Activated CD4-positive, alpha-beta memory T cell treated with anti-CD3 and anti-CD28 coated beads, Interleukin-2, amount 10 ng/mL, durations not matched to agents 7 days and 5 days (primary cell): ENCODE measurements at regions not wholly inside any gene's neighbourhood (a gene's known extent, or its start where the extent isn't known, plus 50 kb on each side); places are given as distances from the start of the nearest gene placed in this dataset.

Experiments used
- CTCF ChIA-PET: fragments of 350-600 bp; sonication (Branson Sonifier 250); formaldehyde crosslinking; loops from one replicate; lab custom pipeline; 2021; ENCODE audit warnings: antibody characterized with exemption, inconsistent platforms; lab: Charles Lee
- POLR2A ChIA-PET: fragments of 350-600 bp; sonication (Branson Sonifier 250); formaldehyde crosslinking; loops from one replicate; lab custom pipeline; 2021; ENCODE audit warnings: antibody characterized with exemption; lab: Charles Lee
- DNase-seq: peaks from one replicate; pipeline ENCODE4 v3.0.0-alpha.2; 2020
- H3K27ac Mint-ChIP-seq: one replicate; pipeline ENCODE4 v1.8.0; 2021; ENCODE audit warnings: mild to moderate bottlenecking, mixed read lengths
- H3K27me3 Mint-ChIP-seq: one replicate; pipeline ENCODE4 v1.8.0; 2021; ENCODE audit warnings: mixed read lengths
- H3K36me3 Mint-ChIP-seq: one replicate; pipeline ENCODE4 v1.8.0; 2021; ENCODE audit warnings: low read depth, mixed read lengths
- H3K4me1 Mint-ChIP-seq: one replicate; pipeline ENCODE4 v1.8.0; 2021; ENCODE audit warnings: mixed read lengths
- H3K4me3 Mint-ChIP-seq: one replicate; pipeline ENCODE4 v1.8.0; 2021; ENCODE audit warnings: mild to moderate bottlenecking, mixed read lengths
- H3K9me3 Mint-ChIP-seq: one replicate; pipeline ENCODE4 v1.8.0; 2021; ENCODE audit warnings: mixed read lengths

- POLR2A ChIA-PET, result no interaction called here
These were observed 1394.9 kb upstream of the PRR20A start for GRCh38 chr13:55745828-55746227.

GRCh38 chr13:55761986-55762385 lies 1378.7 kb upstream of the PRR20A start:
- ChIA-PET CTCF (no interaction called here), POLR2A (no interaction called here)
- no peaks in the 10 kb centered on the region for H3K36me3 Mint-ChIP-seq
- no peaks in the 10 kb centered on the region for H3K27me3 Mint-ChIP-seq
- peaks cover 2% of the 10 kb centered on the region for H3K9me3 Mint-ChIP-seq
- DNase-seq, result no peak
- H3K4me3 Mint-ChIP-seq, result no peak overlapping the region
- no peak overlapping the region for H3K27ac Mint-ChIP-seq
- H3K4me1 Mint-ChIP-seq, result no peaks in the 10 kb centered on the region

More at GRCh38 chr13:55745828-55746227, 1394.9 kb upstream of the PRR20A start:
- peaks cover 2% of the 10 kb centered on the region for H3K9me3 Mint-ChIP-seq
- no peaks in the 10 kb centered on the region for H3K27me3 Mint-ChIP-seq
- DNase-seq, result no peak
- H3K36me3 Mint-ChIP-seq, result no peaks in the 10 kb centered on the region
- H3K4me3 Mint-ChIP-seq, result no peak overlapping the region
- CTCF ChIA-PET, result no interaction called here
- H3K27ac Mint-ChIP-seq, result no peak overlapping the region
- H3K4me1 Mint-ChIP-seq, result no peaks in the 10 kb centered on the region

GRCh38 chr13:55777612-55778011 lies 1363.1 kb upstream of the PRR20A start:
- no peak overlapping the region for H3K4me3 Mint-ChIP-seq
- DNase-seq, result no peak

GRCh38 chr13:55783841-55784240 lies 1356.9 kb upstream of the PRR20A start:
- Mint-ChIP-seq H3K27ac (no peak overlapping the region), H3K27me3 (no peaks in the 10 kb centered on the region), H3K4me3 (no peak overlapping the region), H3K36me3 (no peaks in the 10 kb centered on the region), H3K4me1 (no peaks in the 10 kb centered on the region), H3K9me3 (peaks cover 4% of the 10 kb centered on the region)
- no peak for DNase-seq
- CTCF ChIA-PET, result no interaction called here
- POLR2A ChIA-PET, result no interaction called here

More at GRCh38 chr13:55777612-55778011, 1363.1 kb upstream of the PRR20A start:
- POLR2A ChIA-PET, result no interaction called here
- H3K27me3 Mint-ChIP-seq, result no peaks in the 10 kb centered on the region
- H3K36me3 Mint-ChIP-seq, result no peaks in the 10 kb centered on the region
- CTCF ChIA-PET, result no interaction called here
- H3K4me1 Mint-ChIP-seq, result no peaks in the 10 kb centered on the region
- peaks cover 8% of the 10 kb centered on the region for H3K9me3 Mint-ChIP-seq
- H3K27ac Mint-ChIP-seq, result no peak overlapping the region

- POLR2A ChIA-PET, result no interaction called here
- no peak for DNase-seq
- no peak overlapping the region for H3K27ac Mint-ChIP-seq
- no peaks in the 10 kb centered on the region for H3K4me1 Mint-ChIP-seq
- no peaks in the 10 kb centered on the region for H3K27me3 Mint-ChIP-seq
- H3K36me3 Mint-ChIP-seq, result no peaks in the 10 kb centered on the region
- H3K9me3 Mint-ChIP-seq, result peaks cover 4% of the 10 kb centered on the region
- CTCF ChIA-PET, result no interaction called here
- no peak overlapping the region for H3K4me3 Mint-ChIP-seq
These were observed 1352.2 kb upstream of the PRR20A start for GRCh38 chr13:55788548-55788947.

- Mint-ChIP-seq H3K27me3 (no peaks in the 10 kb centered on the region), H3K4me3 (no peak overlapping the region), H3K27ac (no peak overlapping the region), H3K4me1 (no peaks in the 10 kb centered on the region), H3K36me3 (no peaks in the 10 kb centered on the region), H3K9me3 (peaks cover 4% of the 10 kb centered on the region)
- POLR2A ChIA-PET, result no interaction called here
- no peak for DNase-seq
- CTCF ChIA-PET, result no interaction called here
These were observed 1348.0 kb upstream of the PRR20A start for GRCh38 chr13:55792544-55793193.

GRCh38 chr13:55815458-55816033 lies 1325.2 kb upstream of the PRR20A start:
- Mint-ChIP-seq H3K4me1 (no peaks in the 10 kb centered on the region), H3K27ac (no peak overlapping the region), H3K4me3 (no peak overlapping the region), H3K9me3 (no peaks in the 10 kb centered on the region), H3K36me3 (no peaks in the 10 kb centered on the region), H3K27me3 (no peaks in the 10 kb centered on the region)
- POLR2A ChIA-PET, result no interaction called here
- CTCF ChIA-PET, result no interaction called here
- no peak for DNase-seq

GRCh38 chr13:55816976-55817601 lies 1323.6 kb upstream of the PRR20A start:
- Mint-ChIP-seq H3K4me1 (no peaks in the 10 kb centered on the region), H3K27ac (no peak overlapping the region), H3K27me3 (no peaks in the 10 kb centered on the region), H3K36me3 (no peaks in the 10 kb centered on the region), H3K9me3 (no peaks in the 10 kb centered on the region), H3K4me3 (no peak overlapping the region)
- DNase-seq, result no peak
- ChIA-PET CTCF (no interaction called here), POLR2A (no interaction called here)

GRCh38 chr13:55820817-55821216 lies 1319.9 kb upstream of the PRR20A start:
- Mint-ChIP-seq H3K9me3 (no peaks in the 10 kb centered on the region), H3K4me3 (no peak overlapping the region), H3K4me1 (no peaks in the 10 kb centered on the region), H3K36me3 (no peaks in the 10 kb centered on the region), H3K27ac (no peak overlapping the region), H3K27me3 (no peaks in the 10 kb centered on the region)
- DNase-seq, result no peak
- ChIA-PET POLR2A (no interaction called here), CTCF (no interaction called here)

- H3K4me1 Mint-ChIP-seq, result no peaks in the 10 kb centered on the region
- ChIA-PET POLR2A (no interaction called here), CTCF (no interaction called here)
- H3K4me3 Mint-ChIP-seq, result no peak overlapping the region
- peaks cover 9% of the 10 kb centered on the region for H3K9me3 Mint-ChIP-seq
- no peak for DNase-seq
- no peak overlapping the region for H3K27ac Mint-ChIP-seq
- no peaks in the 10 kb centered on the region for H3K27me3 Mint-ChIP-seq
- no peaks in the 10 kb centered on the region for H3K36me3 Mint-ChIP-seq
These were observed 1271.1 kb upstream of the PRR20A start for GRCh38 chr13:55869648-55870047.

- CTCF ChIA-PET, result no interaction called here
- peaks cover 9% of the 10 kb centered on the region for H3K9me3 Mint-ChIP-seq
- no peaks in the 10 kb centered on the region for H3K4me1 Mint-ChIP-seq
- no peak overlapping the region for H3K4me3 Mint-ChIP-seq
- POLR2A ChIA-PET, result no interaction called here
- H3K36me3 Mint-ChIP-seq, result no peaks in the 10 kb centered on the region
- no peak overlapping the region for H3K27ac Mint-ChIP-seq
- DNase-seq, result no peak
- H3K27me3 Mint-ChIP-seq, result no peaks in the 10 kb centered on the region
These were observed 1253.2 kb upstream of the PRR20A start for GRCh38 chr13:55887561-55887960.

GRCh38 chr13:55893540-55893939 lies 1247.2 kb upstream of the PRR20A start:
- no peak for DNase-seq
- ChIA-PET CTCF (no interaction called here), POLR2A (no interaction called here)
- Mint-ChIP-seq H3K36me3 (no peaks in the 10 kb centered on the region), H3K9me3 (peaks cover 11% of the 10 kb centered on the region), H3K27ac (no peak overlapping the region), H3K27me3 (no peaks in the 10 kb centered on the region), H3K4me3 (no peak overlapping the region), H3K4me1 (no peaks in the 10 kb centered on the region)

- Mint-ChIP-seq H3K27ac (no peak overlapping the region), H3K36me3 (no peaks in the 10 kb centered on the region), H3K4me3 (no peak overlapping the region), H3K27me3 (no peaks in the 10 kb centered on the region), H3K4me1 (no peaks in the 10 kb centered on the region), H3K9me3 (peaks cover 17% of the 10 kb centered on the region)
- DNase-seq, result no peak
- ChIA-PET POLR2A (no interaction called here), CTCF (no interaction called here)
These were observed 1203.5 kb upstream of the PRR20A start for GRCh38 chr13:55937180-55937579.

- Mint-ChIP-seq H3K4me1 (no peaks in the 10 kb centered on the region), H3K36me3 (no peaks in the 10 kb centered on the region), H3K27ac (no peak overlapping the region), H3K9me3 (peaks cover 13% of the 10 kb centered on the region), H3K27me3 (no peaks in the 10 kb centered on the region), H3K4me3 (no peak overlapping the region)
- CTCF ChIA-PET, result no interaction called here
- no peak for DNase-seq
- POLR2A ChIA-PET, result no interaction called here
These were observed 1192.5 kb upstream of the PRR20A start for GRCh38 chr13:55948175-55948574.
